WTC11 (cell line): ENCODE measurements at regions not wholly inside any gene's neighbourhood (a gene's known extent, or its start where the extent isn't known, plus 50 kb on each side); places are given as distances from the start of the nearest gene placed in this dataset.

Experiments used
- ATAC-seq: fragments of 200-7000 bp; cut with Tn5 transposase; 2 replicates; pipeline ENCODE4 v1.10.0; 2021; ENCODE audit warnings: mild to moderate bottlenecking, moderate library complexity
- CTCF ChIA-PET: fragments of 300-600 bp; sonication (Branson Sonifier 250); formaldehyde crosslinking; loops from one replicate; lab custom pipeline; 2021; ENCODE audit warnings: antibody characterized with exemption; lab: Charles Lee
- POLR2A ChIA-PET: fragments of 350-600 bp; sonication (Branson Sonifier 250); formaldehyde crosslinking; loops from one replicate; lab custom pipeline; 2021; ENCODE audit warnings: antibody characterized with exemption; lab: Charles Lee
- DNase-seq: peaks from one replicate; pipeline ENCODE4 v3.0.0; 2021; ENCODE audit warnings: low spot score
- H3K27ac Mint-ChIP-seq: 2 replicates; pipeline ENCODE4 v1.8.0; 2021; ENCODE audit warnings: mixed read lengths
- H3K27me3 Mint-ChIP-seq: 2 replicates; pipeline ENCODE4 v1.8.0; 2021; ENCODE audit warnings: low read depth, mild to moderate bottlenecking, moderate library complexity, mixed read lengths
- H3K36me3 Mint-ChIP-seq: 2 replicates; pipeline ENCODE4 v1.8.0; 2021; ENCODE audit warnings: mixed read lengths
- H3K4me1 Mint-ChIP-seq: 2 replicates; pipeline ENCODE4 v1.8.0; 2022; ENCODE audit warnings: mixed read lengths
- H3K4me3 Mint-ChIP-seq: 2 replicates; pipeline ENCODE4 v1.8.0; 2021; ENCODE audit warnings: mild to moderate bottlenecking, moderate library complexity, mixed read lengths
- H3K9me3 Mint-ChIP-seq: 2 replicates; pipeline ENCODE4 v1.8.0; 2021; ENCODE audit warnings: mixed read lengths
- AFF4 ChIP-seq: sonication (generic); formaldehyde crosslinking; IDR thresholded peaks from 2 replicates; pipeline ENCODE4 v1.8.1; 2023; ENCODE audit warnings: mild to moderate bottlenecking, missing genetic modification reagents, borderline replicate concordance
- AR ChIP-seq: fragments of 250-450 bp; sonication (Bioruptor Pico); IDR thresholded peaks from 2 replicates; pipeline ENCODE4 v1.9.0; 2021; ENCODE audit warnings: mild to moderate bottlenecking
- CTCF ChIP-seq: fragments of 200-600 bp; IDR thresholded peaks from 2 replicates; pipeline ENCODE4 v1.8.0; 2022; ENCODE audit warnings: antibody characterized with exemption
- EMX1 ChIP-seq: fragments of 250-450 bp; sonication (Bioruptor Pico); IDR thresholded peaks from 2 replicates; pipeline ENCODE4 v1.8.0; 2021; ENCODE audit warnings: mild to moderate bottlenecking
- JUN ChIP-seq: sonication (generic); formaldehyde crosslinking; IDR thresholded peaks from 2 replicates; pipeline ENCODE4 v1.8.0; 2023; ENCODE audit warnings: mild to moderate bottlenecking, missing genetic modification reagents
- NFE2L1 ChIP-seq: sonication (generic); formaldehyde crosslinking; IDR thresholded peaks from 2 replicates; pipeline ENCODE4 v1.8.1; 2023; ENCODE audit warnings: missing genetic modification reagents
- RELA ChIP-seq: sonication (generic); formaldehyde crosslinking; IDR thresholded peaks from 2 replicates; pipeline ENCODE4 v1.8.1; 2022; ENCODE audit warnings: missing genetic modification reagents, mild to moderate bottlenecking, borderline replicate concordance
- RORB ChIP-seq: fragments of 250-450 bp; sonication (Bioruptor Pico); IDR thresholded peaks from 2 replicates; pipeline ENCODE4 v1.9.0; 2021; ENCODE audit warnings: mild to moderate bottlenecking
- STAT6 ChIP-seq: sonication (generic); formaldehyde crosslinking; conservative IDR thresholded peaks from 2 replicates; pipeline ENCODE4 v1.8.1; 2023; ENCODE audit warnings: mild to moderate bottlenecking, low read depth, missing genetic modification reagents, moderate library complexity
- USF2 ChIP-seq: sonication (generic); formaldehyde crosslinking; IDR thresholded peaks from 2 replicates; pipeline ENCODE4 v1.8.1; 2023; ENCODE audit warnings: mild to moderate bottlenecking, missing genetic modification reagents, moderate library complexity
- ZNF121 ChIP-seq: sonication (generic); formaldehyde crosslinking; IDR thresholded peaks from 2 replicates; pipeline ENCODE4 v1.8.0; 2023; ENCODE audit warnings: missing genetic modification reagents
- ZNF138 ChIP-seq: sonication (generic); formaldehyde crosslinking; conservative IDR thresholded peaks from 2 replicates; pipeline ENCODE4 v1.8.1; 2022; ENCODE audit warnings: mild to moderate bottlenecking, moderate library complexity, missing genetic modification reagents
- ZNF232 ChIP-seq: sonication (generic); formaldehyde crosslinking; IDR thresholded peaks from 2 replicates; pipeline ENCODE4 v1.8.0; 2022; ENCODE audit warnings: mild to moderate bottlenecking, missing genetic modification reagents
- ZNF263 ChIP-seq: sonication (generic); formaldehyde crosslinking; IDR thresholded peaks from 2 replicates; pipeline ENCODE4 v1.8.1; 2022; ENCODE audit warnings: low read depth, mild to moderate bottlenecking, moderate library complexity, missing genetic modification reagents
- ZNF396 ChIP-seq: fragments of 250-450 bp; sonication (Bioruptor Pico); IDR thresholded peaks from 2 replicates; pipeline ENCODE4 v1.8.0; 2021; ENCODE audit warnings: mild to moderate bottlenecking, moderate library complexity, borderline replicate concordance
- ZNF532 ChIP-seq: fragments of 250-450 bp; sonication (Bioruptor Pico); IDR thresholded peaks from 2 replicates; pipeline ENCODE4 v1.9.0; 2021; ENCODE audit warnings: mild to moderate bottlenecking, borderline replicate concordance

- no peak overlapping the region for H3K27ac Mint-ChIP-seq
- TF ChIP-seq ZNF121 (no peak), JUN (no peak), ZNF263 (CRISPR knock-in tag) (no peak), STAT6 (CRISPR knock-in tag) (no peak), USF2 (CRISPR knock-in tag) (no peak), NFE2L1 (CRISPR knock-in tag) (no peak), AR (CRISPR knock-in tag) (no peak), ZNF532 (CRISPR knock-in tag) (no peak), AFF4 (CRISPR knock-in tag) (no peak), RELA (no peak), CTCF (no peak), ZNF232 (CRISPR knock-in tag) (no peak), RORB (CRISPR knock-in tag) (no peak), ZNF396 (CRISPR knock-in tag) (no peak), ZNF138 (no peak), EMX1 (no peak)
- no peak overlapping the region for H3K4me3 Mint-ChIP-seq
- H3K36me3 Mint-ChIP-seq = no peaks in the 10 kb centered on the region
- no peaks in the 10 kb centered on the region for H3K4me1 Mint-ChIP-seq
- peaks cover 9% of the 10 kb centered on the region for H3K9me3 Mint-ChIP-seq
- peaks cover 5% of the 10 kb centered on the region for H3K27me3 Mint-ChIP-seq
- ATAC-seq = 0 out of 2 replicates have a peak, but pooled peaks have one; percentile 34
- POLR2A ChIA-PET = no interaction called here
- CTCF ChIA-PET = interaction anchor here (0.9 to 1.4 kb wide), 3 partner anchors 9 to 240 kb away, joined by 3 to 4 read pairs (median 3); no protein-coding TSS in a partner anchor
- DNase-seq = no peak
Measured at GRCh38 chr20:4329232-4329631, 80.1 kb upstream of the ADRA1D start.
